IMR-90 (cell line): ENCODE measurements at regions not wholly inside any gene's neighbourhood (a gene's known extent, or its start where the extent isn't known, plus 50 kb on each side); places are given as distances from the start of the nearest gene placed in this dataset.

ENCODE experiments used
- ATAC-seq: fragments of 200-7000 bp; cut with Tn5 transposase; 2 replicates; pipeline ENCODE4 v1.9.1; 2020; ENCODE audit warnings: low read depth, mild to moderate bottlenecking, moderate library complexity
- BruUV-seq: library from RNA; stranded (reverse); fragments of 400-500 nt; replicated peaks from 2 replicates; lab custom pipeline; 2021; lab: Mats Ljungman, UMichigan
- CTCF ChIA-PET: fragments of 300-600 bp; formaldehyde crosslinking; extraction: SDS; loops from one replicate; lab custom pipeline; 2021; ENCODE audit warnings: antibody characterized with exemption; lab: Yijun Ruan, JAX
- POLR2A ChIA-PET: fragments of 300-600 bp; sonication (Branson Sonifier 250); formaldehyde crosslinking; loops from one replicate; lab custom pipeline; 2022; ENCODE audit warnings: antibody characterized with exemption; ENCODE audit not compliant: unreplicated experiment; lab: Charles Lee
- DNase-seq: peaks from one replicate; pipeline ENCODE4 v3.0.0; 2013
- H2AFZ ChIP-seq: replicated peaks from 2 replicates; pipeline ENCODE3; 2013; ENCODE audit warnings: low read length, mild to moderate bottlenecking; ENCODE audit not compliant: poor library complexity
- H2AK5ac ChIP-seq: 2 replicates; pipeline ENCODE4 v1.6.1; 2013; ENCODE audit warnings: low read depth, low read length, inconsistent platforms
- H2AK9ac ChIP-seq: replicated peaks from 2 replicates; pipeline ENCODE3; 2013; ENCODE audit warnings: mild to moderate bottlenecking, low read depth, low read length, moderate library complexity; ENCODE audit not compliant: poor library complexity
- H2BK120ac ChIP-seq: 2 replicates; pipeline ENCODE4 v1.6.1; 2013; ENCODE audit warnings: low read depth, low read length, inconsistent platforms
- H2BK15ac ChIP-seq: 3 replicates; pipeline ENCODE4 v1.6.1; 2013; ENCODE audit warnings: low read depth, low read length, inconsistent platforms
- H2BK20ac ChIP-seq: 2 replicates; pipeline ENCODE4 v1.6.1; 2013; ENCODE audit warnings: low read depth, mild to moderate bottlenecking, inconsistent platforms, low read length, moderate library complexity
- H2BK5ac ChIP-seq: 2 replicates; pipeline ENCODE4 v1.6.1; 2013; ENCODE audit warnings: mild to moderate bottlenecking, low read depth, low read length, inconsistent platforms; ENCODE audit not compliant: poor library complexity, severe bottlenecking
- H3K14ac ChIP-seq: replicated peaks from 2 replicates; pipeline ENCODE4 v1.6.1; 2013; ENCODE audit warnings: low read depth, low read length, inconsistent platforms
- H3K18ac ChIP-seq: 2 replicates; pipeline ENCODE4 v1.6.1; 2013; ENCODE audit warnings: low read depth, low read length, control low read depth
- H3K23ac ChIP-seq: 2 replicates; pipeline ENCODE4 v1.6.1; 2013; ENCODE audit warnings: low read depth, low read length, inconsistent platforms
- H3K27ac ChIP-seq: 2 replicates; pipeline ENCODE4 v1.5.1; 2013; ENCODE audit warnings: mild to moderate bottlenecking, control low read depth, low read length; ENCODE audit not compliant: insufficient read depth
- H3K27me3 ChIP-seq: 2 replicates; pipeline ENCODE4 v1.6.1; 2013; ENCODE audit warnings: low read length; ENCODE audit not compliant: control insufficient read depth, insufficient read depth
- H3K36me3 ChIP-seq: 2 replicates; pipeline ENCODE4 v1.6.1; 2013; ENCODE audit warnings: low read length, mixed read lengths; ENCODE audit not compliant: control insufficient read depth, insufficient read depth
- H3K4ac ChIP-seq: 2 replicates; pipeline ENCODE4 v1.6.1; 2013; ENCODE audit warnings: low read depth, low read length, inconsistent platforms
- H3K4me1 ChIP-seq: 2 replicates; pipeline ENCODE4 v1.6.1; 2013; ENCODE audit warnings: low read length, mixed read lengths; ENCODE audit not compliant: control insufficient read depth, insufficient read depth
- H3K4me2 ChIP-seq: 2 replicates; pipeline ENCODE4 v1.6.1; 2013; ENCODE audit warnings: low read depth, mild to moderate bottlenecking, control low read depth, low read length, moderate library complexity
- H3K4me3 ChIP-seq: 2 replicates; pipeline ENCODE4 v1.5.1; 2013; ENCODE audit warnings: low read depth, mild to moderate bottlenecking, control low read depth, low read length, moderate library complexity; ENCODE audit not compliant: insufficient read depth
- H3K56ac ChIP-seq: 2 replicates; pipeline ENCODE4 v1.6.1; 2013; ENCODE audit warnings: low read length, inconsistent platforms; ENCODE audit not compliant: insufficient read depth; ENCODE audit errors: extremely low read depth
- H3K79me1 ChIP-seq, 2 experiments: 2 replicates each; pipeline ENCODE4 v1.6.1; 2013; ENCODE audit warnings: low read length in 2 of 2, inconsistent platforms in 1 of 2, low read depth in 1 of 2
- H3K9ac ChIP-seq: 2 replicates; pipeline ENCODE4 v1.6.1; 2013; ENCODE audit warnings: low read depth, low read length, control low read depth
- H3K9me1 ChIP-seq: 2 replicates; pipeline ENCODE4 v1.6.1; 2013; ENCODE audit warnings: low read length, inconsistent platforms; ENCODE audit not compliant: insufficient read depth
- H3K9me3 ChIP-seq: 2 replicates; pipeline ENCODE4 v1.6.1; 2013; ENCODE audit warnings: low read length; ENCODE audit not compliant: control insufficient read depth, insufficient read depth
- H4K20me1 ChIP-seq: 2 replicates; pipeline ENCODE4 v1.6.1; 2013; ENCODE audit warnings: low read length, inconsistent platforms; ENCODE audit not compliant: insufficient read depth
- H4K5ac ChIP-seq: 2 replicates; pipeline ENCODE4 v1.6.1; 2013; ENCODE audit warnings: mild to moderate bottlenecking, low read depth, low read length, control low read depth
- H4K8ac ChIP-seq, 2 experiments: 2 replicates each; pipeline ENCODE4 v1.6.1; 2013; ENCODE audit warnings: low read depth in 2 of 2, low read length in 2 of 2, control low read depth in 1 of 2, inconsistent platforms in 1 of 2
- H4K91ac ChIP-seq: 2 replicates; pipeline ENCODE4 v1.6.1; 2013; ENCODE audit warnings: low read depth, low read length, inconsistent platforms; ENCODE audit not compliant: insufficient read depth
- BHLHE40 ChIP-seq: fragments of 150-350 bp; IDR thresholded peaks from 2 replicates; pipeline ENCODE4 v1.6.1; 2016; ENCODE audit warnings: mild to moderate bottlenecking, low read depth, low read length
- CEBPB ChIP-seq: IDR thresholded peaks from 2 replicates; pipeline ENCODE4 v1.6.1; 2012; ENCODE audit warnings: low read depth, low read length, improper control_type of control experiment
- CHD1 ChIP-seq: IDR thresholded peaks from 2 replicates; pipeline ENCODE4 v1.6.1; 2012; ENCODE audit warnings: low read depth, low read length, improper control_type of control experiment
- FOS ChIP-seq: fragments of 150-350 bp; IDR thresholded peaks from 2 replicates; pipeline ENCODE4 v1.6.1; 2016; ENCODE audit warnings: low read depth, low read length
- MAFK ChIP-seq: IDR thresholded peaks from 2 replicates; pipeline ENCODE4 v1.6.1; 2012; ENCODE audit warnings: low read depth, low read length, improper control_type of control experiment
- MAZ ChIP-seq: IDR thresholded peaks from 2 replicates; pipeline ENCODE4 v1.6.1; 2012; ENCODE audit warnings: low read depth, mild to moderate bottlenecking, low read length, improper control_type of control experiment, moderate library complexity, borderline replicate concordance
- MXI1 ChIP-seq: IDR thresholded peaks from 2 replicates; pipeline ENCODE4 v1.6.1; 2012; ENCODE audit warnings: low read depth, mild to moderate bottlenecking, low read length, moderate library complexity, borderline replicate concordance
- NFE2L2 ChIP-seq: fragments of 150-350 bp; IDR thresholded peaks from 2 replicates; pipeline ENCODE4 v1.6.1; 2016; ENCODE audit warnings: low read depth, mild to moderate bottlenecking, low read length
- POLR2A ChIP-seq: IDR thresholded peaks from 2 replicates; pipeline ENCODE4 v1.6.1; 2012; ENCODE audit warnings: mild to moderate bottlenecking, low read depth, low read length
- RCOR1 ChIP-seq: IDR thresholded peaks from 2 replicates; pipeline ENCODE4 v1.6.1; 2012; ENCODE audit warnings: mild to moderate bottlenecking, low read length, improper control_type of control experiment; ENCODE audit not compliant: insufficient replicate concordance
- RFX5 ChIP-seq: IDR thresholded peaks from 2 replicates; pipeline ENCODE4 v1.8.0; 2012; ENCODE audit warnings: low read depth, mild to moderate bottlenecking, low read length, moderate library complexity
- WGBS, 2 experiments: methylation state at CpG; one replicate each; pipeline versions ENCODE4 v1.1.5 to v1.1.7; 2013; ENCODE audit warnings: missing lambda C conversion rate in 2 of 2; ENCODE audit not compliant: insufficient read length in 1 of 2; ENCODE audit errors: extremely low coverage in 2 of 2; 5-methylcytosine and 5-hydroxymethylcytosine counted together
- dilution Hi-C: fragments of 300-500 bp; cut with HindIII; formaldehyde crosslinking; loops from one replicate; pipeline ENCODE4 v1.14.3; 2018; ENCODE audit warnings: low sequenced_read_pairs; ENCODE audit not compliant: unreplicated experiment
- in situ Hi-C: fragments of 300-500 bp; cut with MboI; formaldehyde crosslinking; loops from 3 replicates; pipeline ENCODE4 v1.14.3; 2019; ENCODE audit warnings: low sequenced_read_pairs, inconsistent platforms, mixed read lengths
- intact Hi-C: fragments of 100-400 bp; cut with micrococcal nuclease; formaldehyde crosslinking; loops from 2 replicates; pipeline ENCODE4 v1.10.0; 2022
- TF ChIP-seq, protein P1 (sequence below): fragments of 150-350 bp; IDR thresholded peaks from 2 replicates; pipeline ENCODE4 v1.6.1; 2017; ENCODE audit warnings: mild to moderate bottlenecking, antibody characterized with exemption, low read length, low read depth
- TF ChIP-seq, protein P2 (sequence below): conservative IDR thresholded peaks from 2 replicates; pipeline ENCODE4 v1.5.1; 2012; ENCODE audit warnings: mild to moderate bottlenecking, low read depth, low read length, improper control_type of control experiment
- TF ChIP-seq, protein P3 (sequence below): fragments of 150-350 bp; IDR thresholded peaks from 2 replicates; pipeline ENCODE4 v1.6.1; 2016; ENCODE audit warnings: low read depth, mild to moderate bottlenecking, low read length, moderate library complexity, borderline replicate concordance

DNA sequence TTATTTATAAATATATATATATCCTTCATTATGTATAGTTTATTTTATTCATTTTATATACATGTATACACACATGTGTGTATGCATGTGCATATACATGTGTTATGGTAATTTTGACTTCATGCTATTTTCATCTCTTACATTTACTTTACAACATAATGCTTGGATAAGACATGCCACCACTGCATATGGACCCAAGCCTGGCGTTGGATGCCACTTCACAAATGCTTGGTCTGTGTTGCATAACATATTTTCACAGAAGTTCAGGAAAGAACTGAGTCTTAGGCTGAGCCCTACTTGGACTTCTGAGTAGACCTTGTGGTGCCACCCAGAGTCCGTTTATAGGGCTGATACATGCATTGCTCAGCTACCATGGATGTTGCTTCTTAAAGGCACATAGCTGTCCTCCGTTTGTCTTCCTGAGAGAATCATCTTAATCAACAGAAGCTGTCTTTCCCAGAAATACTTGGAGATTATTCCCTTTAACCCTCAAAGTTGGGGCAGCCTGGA, 337.8 kb downstream of the BTBD3 start:
- no peaks in the 10 kb centered on the region for H3K9me3 ChIP-seq
- H3K14ac ChIP-seq, result no peak overlapping the region
- no peaks in the 10 kb centered on the region for H3K36me3 ChIP-seq
- H4K91ac ChIP-seq, result no peak overlapping the region
- TF ChIP-seq NFE2L2 (no peak), MAFK (no peak), BHLHE40 (no peak), POLR2A (no peak), RFX5 (no peak), MXI1 (no peak), CHD1 (no peak), RCOR1 (no peak), MAZ (no peak), FOS (no peak), CEBPB (no peak)
- TF ChIP-seq, protein P1, sequence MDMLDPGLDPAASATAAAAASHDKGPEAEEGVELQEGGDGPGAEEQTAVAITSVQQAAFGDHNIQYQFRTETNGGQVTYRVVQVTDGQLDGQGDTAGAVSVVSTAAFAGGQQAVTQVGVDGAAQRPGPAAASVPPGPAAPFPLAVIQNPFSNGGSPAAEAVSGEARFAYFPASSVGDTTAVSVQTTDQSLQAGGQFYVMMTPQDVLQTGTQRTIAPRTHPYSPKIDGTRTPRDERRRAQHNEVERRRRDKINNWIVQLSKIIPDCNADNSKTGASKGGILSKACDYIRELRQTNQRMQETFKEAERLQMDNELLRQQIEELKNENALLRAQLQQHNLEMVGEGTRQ, result no peak
- TF ChIP-seq, protein P2, sequence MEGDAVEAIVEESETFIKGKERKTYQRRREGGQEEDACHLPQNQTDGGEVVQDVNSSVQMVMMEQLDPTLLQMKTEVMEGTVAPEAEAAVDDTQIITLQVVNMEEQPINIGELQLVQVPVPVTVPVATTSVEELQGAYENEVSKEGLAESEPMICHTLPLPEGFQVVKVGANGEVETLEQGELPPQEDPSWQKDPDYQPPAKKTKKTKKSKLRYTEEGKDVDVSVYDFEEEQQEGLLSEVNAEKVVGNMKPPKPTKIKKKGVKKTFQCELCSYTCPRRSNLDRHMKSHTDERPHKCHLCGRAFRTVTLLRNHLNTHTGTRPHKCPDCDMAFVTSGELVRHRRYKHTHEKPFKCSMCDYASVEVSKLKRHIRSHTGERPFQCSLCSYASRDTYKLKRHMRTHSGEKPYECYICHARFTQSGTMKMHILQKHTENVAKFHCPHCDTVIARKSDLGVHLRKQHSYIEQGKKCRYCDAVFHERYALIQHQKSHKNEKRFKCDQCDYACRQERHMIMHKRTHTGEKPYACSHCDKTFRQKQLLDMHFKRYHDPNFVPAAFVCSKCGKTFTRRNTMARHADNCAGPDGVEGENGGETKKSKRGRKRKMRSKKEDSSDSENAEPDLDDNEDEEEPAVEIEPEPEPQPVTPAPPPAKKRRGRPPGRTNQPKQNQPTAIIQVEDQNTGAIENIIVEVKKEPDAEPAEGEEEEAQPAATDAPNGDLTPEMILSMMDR, result no peak
- TF ChIP-seq, protein P3, sequence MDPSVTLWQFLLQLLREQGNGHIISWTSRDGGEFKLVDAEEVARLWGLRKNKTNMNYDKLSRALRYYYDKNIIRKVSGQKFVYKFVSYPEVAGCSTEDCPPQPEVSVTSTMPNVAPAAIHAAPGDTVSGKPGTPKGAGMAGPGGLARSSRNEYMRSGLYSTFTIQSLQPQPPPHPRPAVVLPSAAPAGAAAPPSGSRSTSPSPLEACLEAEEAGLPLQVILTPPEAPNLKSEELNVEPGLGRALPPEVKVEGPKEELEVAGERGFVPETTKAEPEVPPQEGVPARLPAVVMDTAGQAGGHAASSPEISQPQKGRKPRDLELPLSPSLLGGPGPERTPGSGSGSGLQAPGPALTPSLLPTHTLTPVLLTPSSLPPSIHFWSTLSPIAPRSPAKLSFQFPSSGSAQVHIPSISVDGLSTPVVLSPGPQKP, result no peak
- H3K18ac ChIP-seq, result no peak overlapping the region
- H2BK5ac ChIP-seq, result no peak overlapping the region
- no peak overlapping the region for H2BK120ac ChIP-seq
- ChIA-PET POLR2A (no interaction called here), CTCF (no interaction called here)
- no TSS peak for BruUV-seq
- no peak overlapping the region for H2AK9ac ChIP-seq
- no peak overlapping the region for H4K8ac ChIP-seq
- DNase-seq, result no peak
- no peak overlapping the region for H2BK20ac ChIP-seq
- in situ Hi-C loops (no loop called here), dilution Hi-C loops (no loop called here), intact Hi-C loops (no loop called here)
- no peak overlapping the region for H2BK15ac ChIP-seq
- H3K4me1 ChIP-seq, result no peaks in the 10 kb centered on the region
- H3K4me2 ChIP-seq, result no peak overlapping the region
- no peaks in the 10 kb centered on the region for H3K9me1 ChIP-seq
- H3K56ac ChIP-seq, result no peak overlapping the region
- H3K4ac ChIP-seq, result no peak overlapping the region
- H2AFZ ChIP-seq, result no peak overlapping the region
- no peak overlapping the region for H3K9ac ChIP-seq
- H3K79me1 ChIP-seq, result no peaks in the 10 kb centered on the region
- H4K20me1 ChIP-seq, result no peaks in the 10 kb centered on the region
- 50% methylated on average over 1 of the region's 3 CpGs; no CpG with 5 or more reads in 1 of the 2 experiments for WGBS, 2 experiments
- H3K27me3 ChIP-seq, result no peaks in the 10 kb centered on the region
- no peak overlapping the region for H4K5ac ChIP-seq
- ATAC-seq, result no peak
- H2AK5ac ChIP-seq, result no peak overlapping the region
- no peak overlapping the region for H3K23ac ChIP-seq
- no peak overlapping the region for H3K27ac ChIP-seq
- no peak overlapping the region for H3K4me3 ChIP-seq
